ENCODE measurements at regions not wholly inside any gene's neighbourhood (a gene's known extent, or its start where the extent isn't known, plus 50 kb on each side); places are given as distances from the start of the nearest gene placed in this dataset.

GRCh38 chr6:128801621-128802020, 81.3 kb upstream of the LAMA2 start:
- no peak for TF ChIP-seq CTCF (IDR thresholded peaks at IDR 0.05)

- TF ChIP-seq CTCF (IDR thresholded peaks at IDR 0.05): no peak
Measured at GRCh38 chr6:128784266-128784665, 98.7 kb upstream of the LAMA2 start.

- TF ChIP-seq CTCF (IDR thresholded peaks at IDR 0.05): no peak
Measured at GRCh38 chr6:128768187-128768586, 114.8 kb upstream of the LAMA2 start.

GRCh38 chr6:128767705-128768104, 115.2 kb upstream of the LAMA2 start:
- TF ChIP-seq CTCF (IDR thresholded peaks at IDR 0.05): no peak

- TF ChIP-seq CTCF (IDR thresholded peaks at IDR 0.05): no peak
Measured at GRCh38 chr6:128767150-128767549, 115.8 kb upstream of the LAMA2 start.

- no peak for TF ChIP-seq CTCF (IDR thresholded peaks at IDR 0.05)
Measured at GRCh38 chr6:128763599-128764300, 119.2 kb upstream of the LAMA2 start.

- no peak for TF ChIP-seq CTCF (IDR thresholded peaks at IDR 0.05)
Measured at GRCh38 chr6:128759901-128760300, 123.0 kb upstream of the LAMA2 start.

- TF ChIP-seq CTCF (IDR thresholded peaks at IDR 0.05): no peak
Measured at GRCh38 chr6:128759447-128759846, 123.5 kb upstream of the LAMA2 start.

All from LNCAP (cell line).